Activated T-cell treated with anti-CD3 and anti-CD28 coated beads for 1 hour (primary cell): ENCODE measurements at regions not wholly inside any gene's neighbourhood (a gene's known extent, or its start where the extent isn't known, plus 50 kb on each side); places are given as distances from the start of the nearest gene placed in this dataset.
"Not testable (repeated sequence)": the region's sequence is repeated elsewhere in the genome, so short reads cannot be mapped to it uniquely, and the experiment has no call there.

Source experiments
- DNase-seq: peaks from one replicate; pipeline ENCODE4 v3.0.0-alpha.2; 2020; ENCODE audit warnings: low read depth

DNA sequence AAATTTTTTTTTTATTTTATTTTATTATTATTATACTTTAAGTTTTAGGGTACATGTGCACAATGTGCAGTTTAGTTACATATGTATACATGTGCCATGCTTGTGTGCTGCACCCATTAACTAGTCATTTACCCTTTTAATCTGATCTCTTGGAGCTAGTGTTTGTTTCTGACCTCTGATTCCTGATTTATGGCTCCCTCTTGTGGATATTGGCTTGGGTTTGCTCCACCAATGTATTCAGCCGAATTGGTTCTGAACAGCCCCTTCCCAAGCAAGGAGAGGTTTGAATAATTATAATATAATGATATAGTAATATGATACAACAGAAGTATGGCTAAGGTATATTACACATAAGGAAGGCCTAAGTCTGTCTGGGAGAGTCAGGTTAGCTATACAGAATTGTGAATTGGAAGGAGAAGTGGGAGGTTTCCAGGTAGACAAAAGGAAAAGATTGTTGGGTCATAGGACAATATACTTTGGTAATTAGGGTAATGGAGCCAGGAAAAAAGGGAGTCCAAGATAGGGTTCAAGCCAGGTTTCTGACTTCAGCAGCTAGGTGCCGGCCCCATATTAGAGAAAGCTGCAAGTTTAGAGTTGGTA, 53.1 kb upstream of the HMCN1 start:
- DNase-seq, result no peak

DNA sequence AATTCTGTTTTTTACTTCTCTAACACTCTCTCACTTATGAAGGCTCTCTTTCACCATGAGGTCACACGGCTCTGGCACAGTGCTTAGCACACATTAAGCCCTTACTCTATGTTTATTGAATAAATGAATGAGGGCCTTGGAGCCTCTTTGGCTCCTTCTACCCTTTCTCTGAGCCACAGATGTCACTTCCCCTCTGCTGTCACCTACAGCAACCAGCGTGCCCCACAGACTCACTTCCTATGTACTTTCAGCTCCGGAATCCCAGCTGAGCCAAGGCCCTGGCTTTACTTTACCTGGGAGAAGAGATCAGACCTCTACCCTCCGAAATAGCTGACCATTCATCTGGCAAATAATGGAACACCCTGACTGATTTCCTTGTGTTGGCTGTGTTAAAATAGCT, 53.7 kb upstream of the HMCN1 start:
- no peak for DNase-seq

DNA sequence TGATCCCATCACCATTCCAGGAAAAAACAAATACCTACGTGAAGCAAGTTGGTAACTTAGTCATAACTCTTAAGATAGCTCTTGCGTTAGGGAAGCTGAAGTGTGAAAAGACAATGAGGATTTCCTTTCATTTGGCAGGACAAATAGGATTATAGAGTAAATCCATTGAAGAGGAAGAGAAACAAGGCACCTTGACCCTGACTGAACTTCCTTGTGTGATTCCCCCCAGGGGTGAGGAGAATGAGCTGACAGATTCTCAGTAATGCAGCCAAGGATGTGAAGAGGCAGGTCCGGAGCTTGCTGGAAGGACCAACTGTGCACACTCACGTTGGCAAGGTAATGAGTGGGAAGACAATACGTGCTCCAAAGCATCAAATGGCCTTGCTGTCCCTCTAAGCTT, 55.0 kb upstream of the HMCN1 start:
- no peak for DNase-seq

DNA sequence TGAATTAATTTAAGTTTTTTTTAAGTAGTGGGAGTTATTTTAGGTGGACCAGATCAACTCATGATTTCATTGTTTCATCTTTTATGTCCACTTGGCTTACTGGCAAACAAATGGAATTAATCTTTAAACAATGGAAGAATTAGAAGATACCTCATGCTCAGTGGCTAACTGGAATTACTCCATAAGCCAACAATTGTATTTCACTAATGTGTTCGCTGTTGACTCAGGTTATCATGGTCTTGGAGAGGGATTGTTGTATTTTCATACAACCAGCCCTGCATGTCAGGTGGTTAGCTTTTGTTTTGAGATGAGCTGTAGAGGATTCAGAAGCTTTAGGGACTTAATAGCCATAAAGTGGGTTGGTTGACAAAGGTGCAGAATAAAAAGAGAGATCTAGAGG, 57.2 kb upstream of the HMCN1 start:
- no peak for DNase-seq

DNA sequence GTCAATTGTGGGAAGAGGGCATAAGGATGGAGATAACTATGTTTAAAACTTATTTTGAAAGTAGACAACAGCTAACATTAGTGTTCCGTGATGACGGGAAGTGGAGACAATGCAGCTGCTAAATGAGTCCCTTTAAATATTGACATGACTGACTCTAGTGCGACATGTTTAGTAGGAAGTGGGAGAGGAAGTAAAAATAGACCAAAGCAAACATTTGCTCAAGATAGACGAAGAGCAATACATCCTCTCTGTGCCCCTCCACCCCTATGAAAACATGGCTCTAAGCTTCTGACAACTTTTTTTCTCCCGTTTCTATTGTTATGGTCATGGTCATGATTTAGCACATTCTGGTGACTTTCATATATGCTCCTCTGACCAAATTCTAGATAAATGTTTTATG, 60.0 kb upstream of the HMCN1 start:
- DNase-seq, result no peak

DNA sequence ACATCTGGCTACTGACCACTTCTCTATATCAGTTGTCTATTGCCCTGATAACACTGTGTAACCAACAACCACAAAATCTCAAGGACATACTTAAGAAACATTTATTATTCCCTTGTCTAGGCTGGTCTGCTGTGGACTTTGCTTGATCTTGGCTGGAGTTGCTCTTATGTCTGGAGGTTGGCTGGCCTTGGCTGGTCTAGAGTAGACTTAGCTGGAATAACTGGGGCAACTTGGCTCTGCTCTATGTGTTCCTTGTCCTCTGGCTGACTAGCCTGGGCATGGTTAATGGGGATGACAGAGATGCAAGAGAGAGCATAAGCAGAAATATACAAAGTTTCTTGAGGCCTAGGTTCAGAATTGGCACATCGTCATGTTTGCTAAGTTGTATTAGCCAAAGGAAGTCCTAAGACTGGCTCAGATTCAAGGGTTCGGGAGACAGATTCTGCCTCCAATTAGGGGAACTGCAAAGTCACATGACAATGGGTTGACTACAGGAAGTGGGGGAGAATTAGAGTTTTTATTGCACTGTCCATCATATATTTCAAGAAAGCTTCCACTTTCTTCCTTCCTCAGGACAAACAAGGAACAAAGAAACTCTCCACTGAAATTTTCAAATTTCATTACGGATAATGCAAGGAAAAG, 61.4 kb upstream of the HMCN1 start:
- no peak for DNase-seq

DNA sequence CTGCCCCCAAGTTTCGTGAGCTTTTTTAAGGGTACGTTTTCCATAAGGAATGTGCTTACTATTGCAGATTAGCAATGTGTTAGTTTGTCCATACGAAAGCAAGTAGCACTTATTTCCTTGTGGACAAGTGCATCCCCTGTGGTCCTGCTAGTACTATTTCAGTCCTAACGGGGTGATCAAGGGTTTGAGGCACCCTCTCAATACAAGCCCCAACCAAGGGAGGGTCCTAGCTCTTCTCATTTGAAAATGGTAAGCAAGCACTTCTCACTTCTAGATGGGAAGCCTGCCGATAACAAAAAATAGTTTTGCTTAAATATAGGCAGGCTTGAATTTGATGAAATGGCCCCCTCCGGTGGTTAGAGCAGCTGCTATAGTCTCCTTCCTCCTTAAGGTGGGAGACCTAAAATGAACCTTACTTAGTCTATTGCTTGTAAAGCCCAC, 64.0 kb upstream of the HMCN1 start:
- DNase-seq, result peak; percentile 45

DNA sequence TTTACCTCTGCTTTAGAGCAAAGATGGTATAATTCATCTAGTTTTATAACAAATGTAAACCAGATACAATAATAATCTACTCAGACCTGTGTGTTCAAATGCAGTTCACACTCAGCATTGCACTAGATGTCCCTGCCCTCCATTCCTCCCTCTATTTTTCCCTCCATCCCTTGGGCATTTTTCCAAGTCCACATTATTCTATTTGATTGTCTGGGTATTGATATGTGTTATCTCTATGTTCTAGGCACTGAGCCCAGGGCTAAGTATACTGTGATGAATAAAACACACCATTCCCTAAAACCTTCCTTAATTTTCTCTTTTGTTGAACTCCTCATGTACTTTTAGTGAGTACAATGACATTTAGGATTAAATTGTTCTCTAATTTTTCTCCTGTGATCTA, 66.2 kb upstream of the HMCN1 start:
- no peak for DNase-seq

DNA sequence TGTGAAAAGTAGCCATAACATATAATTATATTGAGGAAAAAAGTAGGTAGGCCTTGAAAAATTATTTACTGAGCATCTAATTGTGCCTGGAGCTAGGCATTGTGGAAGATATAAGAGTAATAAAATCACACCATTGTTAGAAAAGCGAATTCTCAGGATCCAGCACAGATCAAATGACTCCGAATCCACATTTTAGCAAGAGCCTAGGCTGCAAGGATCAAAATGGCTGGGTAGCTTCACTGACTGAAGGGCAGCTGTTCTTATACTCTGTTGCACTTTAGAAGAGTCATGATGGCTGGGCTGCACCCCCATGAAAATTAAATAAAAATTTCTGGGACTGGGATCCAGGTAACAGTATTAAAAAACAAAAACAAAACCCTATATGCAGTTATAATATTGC, 67.6 kb upstream of the HMCN1 start:
- no peak for DNase-seq

DNA sequence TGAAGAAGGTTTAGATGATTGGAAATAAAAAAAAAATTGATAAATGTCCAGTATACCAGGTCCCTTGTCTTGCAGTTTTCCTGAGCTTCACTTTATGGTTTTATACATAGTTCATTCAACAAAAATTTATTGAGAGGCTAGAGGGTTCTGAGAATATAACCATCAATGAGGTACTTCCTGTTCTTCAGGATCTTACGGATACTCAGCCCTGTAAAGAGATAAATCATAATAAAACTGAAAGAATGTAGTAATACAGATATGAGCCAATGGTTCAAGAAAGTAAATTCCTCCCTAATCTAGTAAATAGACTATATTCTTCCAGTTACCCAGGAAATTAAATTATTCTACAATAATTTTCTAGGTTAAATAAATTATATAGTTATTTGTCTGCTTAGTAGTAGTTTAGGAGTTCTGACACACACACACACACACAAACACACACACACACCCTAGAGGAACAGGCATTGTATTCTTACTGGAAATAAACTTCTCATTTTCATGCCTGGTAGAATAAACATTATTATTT, 70.4 kb upstream of the HMCN1 start:
- DNase-seq, result no peak

DNA sequence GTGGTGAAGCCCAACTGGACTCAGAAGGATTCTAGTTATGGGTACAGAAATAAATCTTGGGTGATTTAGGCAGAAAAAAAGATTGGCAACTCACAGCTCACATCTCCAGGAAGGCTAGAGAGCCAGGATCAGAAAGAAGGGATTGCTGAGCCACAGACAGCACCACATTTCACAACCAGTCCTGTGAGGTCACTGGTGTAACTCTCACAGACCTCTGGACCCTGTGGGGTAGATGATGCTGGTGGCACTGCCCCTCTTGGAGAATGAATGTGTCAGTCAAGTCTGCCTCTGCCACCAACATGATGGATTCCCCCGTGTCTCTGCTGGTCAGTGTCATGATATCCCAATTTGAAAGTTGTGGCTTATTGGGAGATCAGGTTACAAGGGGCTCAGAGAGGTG, 70.9 kb upstream of the HMCN1 start:
- DNase-seq, result no peak

DNA sequence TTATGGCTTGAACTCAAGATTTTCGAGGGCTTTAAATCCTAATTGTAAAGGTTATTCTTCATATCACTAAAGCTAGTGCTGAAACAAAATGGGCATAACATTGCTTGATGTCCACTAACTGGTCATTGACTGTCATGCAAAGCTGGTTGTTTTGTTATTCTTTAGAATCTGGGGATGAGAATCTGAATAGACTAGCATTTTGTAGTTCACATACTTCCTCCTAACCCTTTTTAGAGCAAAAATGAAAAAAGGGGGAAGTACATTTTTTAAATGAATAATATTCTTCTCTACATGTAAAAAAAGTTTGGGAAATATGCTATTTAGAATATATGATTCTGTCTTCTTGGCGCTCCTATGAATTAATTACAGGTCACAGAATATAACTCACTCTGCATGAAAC, 72.2 kb upstream of the HMCN1 start:
- no peak for DNase-seq

DNA sequence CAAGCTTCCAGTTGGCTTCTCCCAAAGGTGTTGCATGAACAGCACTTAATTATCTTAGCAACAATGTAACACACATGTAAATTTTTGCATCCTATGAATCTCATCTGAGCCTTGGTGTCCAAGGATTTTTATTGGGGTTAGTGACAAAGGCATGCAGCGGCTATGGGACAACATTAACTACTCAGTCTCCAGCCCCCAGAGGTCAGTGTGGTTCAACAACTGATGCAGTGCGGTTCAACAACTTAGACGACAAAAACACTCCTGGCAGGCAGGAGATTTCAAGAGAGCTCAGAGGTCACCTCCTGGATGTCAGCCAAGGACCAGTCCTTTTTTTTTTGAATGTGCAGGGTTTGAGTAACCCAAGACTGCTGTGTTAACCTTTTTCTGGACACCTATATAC, 77.5 kb upstream of the HMCN1 start:
- DNase-seq, result no peak

DNA sequence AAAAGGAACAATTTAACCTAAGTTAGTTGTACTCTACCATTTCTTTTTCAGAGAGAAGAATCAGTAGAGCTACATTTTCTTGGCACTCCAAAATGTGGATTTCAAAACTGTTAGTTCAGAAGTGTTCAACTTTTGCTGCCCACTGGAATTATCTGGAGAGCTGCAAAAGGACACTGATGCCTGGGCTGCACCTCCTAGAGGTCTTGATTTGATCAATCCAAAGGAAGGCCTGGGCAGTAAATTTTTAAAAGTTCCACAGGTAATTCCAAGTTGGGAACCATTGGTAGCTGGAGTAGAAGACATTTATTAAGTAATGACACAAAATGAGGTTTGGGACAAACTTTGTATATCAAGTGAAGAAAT, 79.3 kb upstream of the HMCN1 start:
- no peak for DNase-seq

DNA sequence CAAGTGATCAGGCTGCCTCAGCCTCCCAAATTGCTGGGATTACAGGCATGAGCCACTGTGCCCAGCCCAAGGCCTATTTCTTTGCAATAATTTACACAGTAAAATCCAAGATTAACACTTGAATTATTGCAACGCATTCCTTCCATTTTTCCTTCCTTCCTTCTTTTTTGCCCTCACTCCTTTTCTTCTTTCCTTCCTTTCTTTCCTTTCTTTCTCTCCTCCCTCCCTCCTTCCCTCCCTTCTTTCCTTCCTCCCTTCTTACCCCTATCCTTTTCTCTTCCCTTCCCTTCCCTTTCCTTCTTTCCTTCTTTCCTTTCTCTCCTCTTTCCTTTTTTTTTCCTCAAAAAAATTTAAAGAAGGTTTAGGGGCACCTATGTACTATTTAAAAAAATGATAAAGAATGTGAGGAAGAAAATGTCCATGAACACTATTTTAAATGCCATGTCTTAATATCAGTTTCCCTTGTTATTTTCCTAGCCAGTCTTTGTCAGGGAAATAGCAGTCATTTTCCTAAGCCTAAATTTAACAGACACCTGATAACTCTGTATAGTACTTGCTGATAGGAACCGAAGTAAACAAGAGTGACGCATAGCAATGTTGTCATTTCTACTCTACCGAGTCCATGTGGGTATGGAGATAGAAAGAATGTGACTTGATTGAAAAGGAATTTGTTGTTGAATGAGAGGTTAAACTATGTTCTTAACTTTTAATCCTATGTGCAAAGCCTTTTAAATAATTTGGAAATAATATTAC, 79.8 kb upstream of the HMCN1 start:
- DNase-seq, result no peak

DNA sequence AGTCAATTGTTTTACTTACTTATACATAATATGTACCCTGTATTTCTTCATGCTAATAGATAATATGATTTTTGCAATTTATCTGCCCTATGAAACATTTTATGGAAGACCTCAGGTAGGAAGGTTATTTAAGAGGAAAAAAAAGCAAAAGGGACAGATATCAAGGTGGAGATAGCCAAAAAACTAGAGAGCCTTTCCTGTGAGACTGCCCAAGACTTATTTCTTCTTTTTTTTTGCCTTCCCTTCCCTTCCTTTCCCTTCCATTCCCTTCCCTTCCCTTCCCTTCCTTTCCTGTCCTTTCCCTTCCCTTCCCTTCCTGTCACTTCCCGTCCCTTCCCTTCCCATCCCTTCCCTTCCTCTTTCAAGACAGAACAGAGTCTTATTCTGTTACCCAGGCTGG, 80.6 kb upstream of the HMCN1 start:
- DNase-seq, result no peak

DNA sequence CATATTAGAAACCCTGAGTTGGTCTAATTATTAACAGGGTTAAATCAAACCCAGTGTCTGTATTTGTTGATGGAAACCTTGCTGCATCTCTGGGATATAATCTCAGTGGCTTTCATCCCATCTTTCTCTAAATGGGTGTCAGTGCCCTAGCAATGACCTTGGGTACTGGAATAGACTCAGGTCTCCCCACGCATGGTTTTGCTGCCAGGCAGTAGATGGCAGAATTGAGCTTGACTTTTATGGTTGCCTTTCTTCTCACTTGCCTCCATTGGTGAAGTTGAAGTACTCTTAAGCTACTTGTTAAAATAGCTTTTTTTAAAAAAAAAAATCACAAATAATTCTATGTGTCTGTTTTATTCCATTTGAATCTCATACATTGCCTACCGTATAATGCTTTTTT, 81.8 kb upstream of the HMCN1 start:
- no peak for DNase-seq

DNA sequence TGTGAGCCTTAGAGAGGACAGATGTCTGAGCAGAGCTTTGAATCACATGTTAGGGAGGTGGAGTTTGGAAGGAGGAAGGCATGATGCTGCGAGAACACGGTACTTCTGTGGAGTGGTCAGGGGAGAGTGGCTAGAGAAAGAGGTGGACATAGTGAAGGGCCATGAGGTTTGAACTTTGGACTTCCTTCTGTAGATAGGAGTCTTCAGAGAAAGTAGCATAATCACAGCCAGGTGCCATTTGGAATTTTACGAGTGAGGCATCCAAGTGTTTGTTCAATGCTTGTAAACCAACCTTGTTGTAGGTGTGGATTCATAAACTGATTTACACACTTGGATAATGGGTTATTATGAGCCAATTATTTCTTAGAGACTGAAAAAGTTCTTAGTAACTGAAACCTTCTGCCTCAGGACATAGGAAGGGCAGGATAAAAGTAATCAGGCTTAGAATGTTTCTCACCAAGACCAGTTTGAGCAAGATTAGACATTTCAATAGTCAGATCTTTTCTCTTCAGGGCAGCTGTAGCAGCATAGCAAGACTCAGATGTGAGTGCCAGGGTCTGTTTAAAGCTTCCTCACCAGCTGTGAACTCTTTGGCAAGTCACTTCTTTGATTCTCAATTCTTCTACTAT, 83.5 kb upstream of the HMCN1 start:
- DNase-seq, result no peak

DNA sequence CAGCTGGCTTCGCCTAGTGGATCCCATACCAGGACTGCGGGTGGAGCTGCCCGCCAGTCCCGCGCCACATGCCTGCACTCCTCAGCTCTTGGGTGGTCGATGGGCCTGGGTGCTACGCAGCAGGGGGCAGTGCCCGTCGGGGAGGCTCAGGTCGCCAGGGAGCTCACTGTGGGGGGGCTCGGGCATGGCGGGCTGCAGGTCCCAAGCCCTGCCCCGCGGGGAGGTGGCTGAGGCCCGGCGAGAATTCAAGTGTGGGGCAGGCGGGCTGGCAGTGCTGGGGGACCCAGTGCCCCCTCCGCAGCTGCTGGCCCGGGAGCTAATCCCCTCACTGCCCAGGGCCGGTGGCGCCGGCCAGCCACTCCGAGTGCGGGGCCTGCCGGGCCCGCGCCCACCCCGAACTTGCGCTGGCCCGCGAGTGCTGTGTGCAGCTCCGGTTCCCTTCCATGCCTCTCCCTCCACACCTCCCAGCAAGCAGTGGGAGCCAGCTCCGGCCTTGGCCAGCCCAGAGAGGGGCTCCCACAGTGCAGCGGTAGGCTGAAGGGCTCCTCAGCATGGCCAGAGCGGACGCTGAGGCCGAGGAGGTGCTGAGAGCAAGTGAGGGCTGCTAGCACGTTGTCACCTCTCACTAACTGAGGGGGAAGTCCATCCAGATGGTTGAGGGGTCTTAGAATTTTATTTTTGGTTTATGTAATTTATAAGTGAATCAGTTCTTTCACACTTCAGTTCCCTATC, 85.2 kb upstream of the HMCN1 start:
- no peak for DNase-seq

DNA sequence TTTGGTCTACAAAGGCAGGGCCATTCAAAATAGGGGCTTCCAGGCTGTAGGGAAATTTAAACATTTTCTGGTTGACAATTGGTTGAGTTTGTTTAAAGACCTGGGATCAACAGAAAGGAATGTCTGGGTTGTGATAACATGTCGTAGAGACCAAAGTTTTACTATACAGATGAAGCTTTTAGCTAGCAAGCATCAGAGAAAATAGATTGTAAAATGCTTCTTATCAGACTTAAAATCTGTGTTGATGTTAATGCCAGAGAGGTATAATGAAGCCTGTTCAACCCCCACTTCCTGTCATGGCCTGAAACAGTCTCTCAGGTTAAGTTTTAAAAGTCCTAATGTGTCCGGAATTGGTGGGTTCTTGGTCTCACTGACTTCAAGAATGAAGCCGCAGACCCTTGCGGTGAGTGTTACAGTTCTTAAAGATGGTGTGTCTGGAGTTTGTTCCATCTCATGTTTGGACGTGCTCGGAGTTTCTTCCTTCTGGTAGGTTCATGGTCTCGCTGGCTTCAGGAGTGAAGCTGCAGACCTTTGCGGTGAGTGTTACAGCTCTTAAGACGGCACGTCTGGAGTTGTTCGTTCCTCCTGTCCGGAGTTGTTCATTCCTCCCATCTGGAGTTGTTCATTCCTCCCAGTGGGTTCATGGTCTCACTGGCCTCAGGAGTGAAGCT, 86.5 kb upstream of the HMCN1 start:
- DNase-seq, result not testable (repeated sequence)

DNA sequence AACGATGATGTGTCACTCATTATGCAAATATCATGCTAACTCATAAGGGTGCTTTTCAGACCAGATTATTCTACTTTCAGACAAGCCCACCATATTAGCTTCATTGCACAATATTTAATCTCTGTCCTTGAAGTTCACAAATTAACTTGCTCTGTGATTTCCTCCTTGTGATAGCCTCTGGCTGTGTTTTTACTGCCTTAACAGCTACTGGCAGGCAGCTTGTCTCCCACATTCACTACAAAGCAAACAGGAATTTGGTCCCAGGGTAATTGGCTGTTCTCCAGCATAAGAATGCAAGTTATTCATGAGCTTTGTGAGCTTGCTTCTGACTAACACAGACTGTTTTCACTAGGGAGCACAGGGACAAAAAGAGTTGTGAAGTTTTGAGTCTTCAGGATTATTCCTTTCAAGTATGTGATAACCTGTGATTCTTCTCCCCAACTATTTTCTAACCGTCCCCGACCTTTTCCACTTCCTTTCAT, 87.9 kb upstream of the HMCN1 start:
- no peak for DNase-seq

DNA sequence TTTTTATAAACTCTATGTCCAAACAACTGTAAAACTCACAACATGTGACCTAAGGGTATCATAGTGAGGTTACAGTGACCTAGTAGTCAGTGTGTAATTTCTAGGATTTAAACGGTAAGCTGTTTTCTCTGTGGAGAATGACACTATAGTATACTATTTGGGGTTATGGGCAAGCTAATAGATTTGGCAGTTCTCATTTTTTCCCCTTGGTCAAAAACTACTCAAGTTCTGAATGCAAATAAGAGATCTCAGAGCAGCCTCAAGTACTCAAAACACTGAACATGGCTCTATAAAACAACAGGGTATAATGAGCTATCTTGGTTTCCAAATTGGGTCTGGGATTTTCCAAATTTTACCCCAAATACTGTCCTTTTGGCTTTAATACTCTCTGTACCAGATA, 88.5 kb upstream of the HMCN1 start:
- DNase-seq, result no peak
